Ammon's horn (tissue), 1 donor: ENCODE measurements at regions not wholly inside any gene's neighbourhood (a gene's known extent, or its start where the extent isn't known, plus 50 kb on each side); places are given as distances from the start of the nearest gene placed in this dataset.
"Not testable (repeated sequence)": the region's sequence is repeated elsewhere in the genome, so short reads cannot be mapped to it uniquely, and the experiment has no call there.

Experiments
- DNase-seq: peaks from one replicate; pipeline ENCODE4 v3.0.0-alpha.2; 2016; ENCODE audit warnings: low spot score

GRCh38 chr13:79986890-79987289 lies 354.0 kb downstream of the SPRY2 start:
- DNase-seq = no peak

- not testable (repeated sequence) for DNase-seq
Observed at GRCh38 chr13:79974935-79975650, 365.8 kb downstream of the SPRY2 start.

- DNase-seq = no peak
Observed at GRCh38 chr13:79973533-79973963, 367.4 kb downstream of the SPRY2 start.

- no peak for DNase-seq
Observed at GRCh38 chr13:79972066-79972569, 368.8 kb downstream of the SPRY2 start.

- no peak for DNase-seq
Observed at GRCh38 chr13:79966493-79966895, 374.4 kb downstream of the SPRY2 start.

GRCh38 chr13:79966059-79966458 lies 374.9 kb downstream of the SPRY2 start:
- DNase-seq = no peak

GRCh38 chr13:79946556-79946955 lies 394.4 kb downstream of the SPRY2 start:
- DNase-seq = no peak

GRCh38 chr13:79943346-79944023 lies 397.4 kb downstream of the SPRY2 start:
- DNase-seq = no peak

GRCh38 chr13:79941752-79942151 lies 399.2 kb downstream of the SPRY2 start:
- DNase-seq = no peak

GRCh38 chr13:79939689-79940088 lies 401.2 kb downstream of the SPRY2 start:
- DNase-seq = no peak

- peak; percentile 53 for DNase-seq
Observed at GRCh38 chr13:79937771-79938216, 403.1 kb downstream of the SPRY2 start.

- DNase-seq = no peak
Observed at GRCh38 chr13:79937311-79937710, 403.6 kb downstream of the SPRY2 start.

- peak; percentile 94 for DNase-seq
Observed at GRCh38 chr13:79936368-79937136, 404.4 kb downstream of the SPRY2 start.

- no peak for DNase-seq
Observed at GRCh38 chr13:79935121-79935520, 405.8 kb downstream of the SPRY2 start.

- DNase-seq = no peak
Observed at GRCh38 chr13:79933389-79933788, 407.5 kb downstream of the SPRY2 start.

GRCh38 chr13:79932556-79932955 lies 408.4 kb downstream of the SPRY2 start:
- DNase-seq = no peak

GRCh38 chr13:79923973-79924556 lies 416.9 kb downstream of the SPRY2 start:
- not testable (repeated sequence) for DNase-seq

GRCh38 chr13:79919091-79919490 lies 421.8 kb downstream of the SPRY2 start:
- no peak for DNase-seq

GRCh38 chr13:79918620-79919019 lies 422.3 kb downstream of the SPRY2 start:
- DNase-seq = no peak

- no peak for DNase-seq
Observed at GRCh38 chr13:79917628-79918027, 423.3 kb downstream of the SPRY2 start.

- no peak for DNase-seq
Observed at GRCh38 chr13:79915114-79915811, 425.7 kb downstream of the SPRY2 start.
